Femur (tissue), 1 donor: ENCODE measurements at regions not wholly inside any gene's neighbourhood (a gene's known extent, or its start where the extent isn't known, plus 50 kb on each side); places are given as distances from the start of the nearest gene placed in this dataset.
"Not testable (repeated sequence)": the region's sequence is repeated elsewhere in the genome, so short reads cannot be mapped to it uniquely, and the experiment has no call there.

Experiments
- DNase-seq: peaks from one replicate; pipeline ENCODE4 v3.0.0-alpha.2; 2017

- DNase-seq: no peak
These were observed 58.1 kb downstream of the ATXN7L3B start for GRCh38 chr12:74595696-74596095.

GRCh38 chr12:74598819-74599218, 61.2 kb downstream of the ATXN7L3B start:
- no peak for DNase-seq

GRCh38 chr12:74599932-74600331, 62.3 kb downstream of the ATXN7L3B start:
- no peak for DNase-seq

GRCh38 chr12:74600817-74601216, 63.2 kb downstream of the ATXN7L3B start:
- not testable (repeated sequence) for DNase-seq

GRCh38 chr12:74602881-74603672, 65.4 kb downstream of the ATXN7L3B start:
- no peak for DNase-seq

GRCh38 chr12:74608231-74608775, 70.7 kb downstream of the ATXN7L3B start:
- DNase-seq: no peak

- DNase-seq: no peak
These were observed 73.1 kb downstream of the ATXN7L3B start for GRCh38 chr12:74610711-74611110.

GRCh38 chr12:74614426-74614825, 76.8 kb downstream of the ATXN7L3B start:
- no peak for DNase-seq

- DNase-seq: no peak
These were observed 81.4 kb downstream of the ATXN7L3B start for GRCh38 chr12:74619084-74619483.

GRCh38 chr12:74619884-74620283, 82.2 kb downstream of the ATXN7L3B start:
- no peak for DNase-seq

GRCh38 chr12:74620921-74621320, 83.3 kb downstream of the ATXN7L3B start:
- DNase-seq: no peak

GRCh38 chr12:74624201-74624600, 86.6 kb downstream of the ATXN7L3B start:
- no peak for DNase-seq

GRCh38 chr12:74626397-74626796, 88.8 kb downstream of the ATXN7L3B start:
- DNase-seq: no peak

- no peak for DNase-seq
These were observed 103.6 kb downstream of the ATXN7L3B start for GRCh38 chr12:74641262-74641661.

- DNase-seq: no peak
These were observed 104.1 kb downstream of the ATXN7L3B start for GRCh38 chr12:74641694-74642093.

- DNase-seq: no peak
These were observed 107.0 kb downstream of the ATXN7L3B start for GRCh38 chr12:74644681-74645080.

GRCh38 chr12:74646831-74647230, 109.2 kb downstream of the ATXN7L3B start:
- no peak for DNase-seq

GRCh38 chr12:74647256-74647655, 109.6 kb downstream of the ATXN7L3B start:
- no peak for DNase-seq

- no peak for DNase-seq
These were observed 118.6 kb downstream of the ATXN7L3B start for GRCh38 chr12:74656251-74656650.

GRCh38 chr12:74660442-74660841, 122.8 kb downstream of the ATXN7L3B start:
- DNase-seq: no peak

GRCh38 chr12:74663958-74664357, 126.3 kb downstream of the ATXN7L3B start:
- no peak for DNase-seq

- no peak for DNase-seq
These were observed 128.1 kb downstream of the ATXN7L3B start for GRCh38 chr12:74665690-74666089.

GRCh38 chr12:74671421-74671820, 133.8 kb downstream of the ATXN7L3B start:
- no peak for DNase-seq

GRCh38 chr12:74676955-74677354, 139.3 kb downstream of the ATXN7L3B start:
- DNase-seq: not testable (repeated sequence)

GRCh38 chr12:74685385-74685784, 147.8 kb downstream of the ATXN7L3B start:
- DNase-seq: no peak
